Testis (tissue), 2 donors: ENCODE measurements at regions not wholly inside any gene's neighbourhood (a gene's known extent, or its start where the extent isn't known, plus 50 kb on each side); places are given as distances from the start of the nearest gene placed in this dataset.

Source experiments
- DNase-seq: peaks from one replicate; pipeline ENCODE4 v3.0.0-alpha.2; 2019
- H3K27ac ChIP-seq, 2 donors: fragments of 200-600 bp; sonication (generic); one replicate each; pipeline ENCODE4 v1.5.1; 2019
- H3K27me3 ChIP-seq: fragments of 200-600 bp; sonication (generic); one replicate; pipeline ENCODE4 v1.5.1; 2019
- H3K36me3 ChIP-seq: fragments of 200-600 bp; sonication (generic); one replicate; pipeline ENCODE4 v1.5.1; 2017; ENCODE audit warnings: low read depth; ENCODE audit errors: missing control alignments
- H3K4me1 ChIP-seq: fragments of 200-600 bp; sonication (generic); one replicate; pipeline ENCODE4 v1.5.1; 2019
- H3K4me3 ChIP-seq, 2 donors: fragments of 200-600 bp; sonication (generic); one replicate each; pipeline ENCODE4 v1.5.1; 2017 to 2019
- H3K9me3 ChIP-seq: fragments of 200-600 bp; sonication (generic); one replicate; pipeline ENCODE4 v1.5.1; 2017
- POLR2A ChIP-seq: fragments of 450-650 bp; IDR thresholded peaks from one replicate; pipeline ENCODE4 v1.6.1; 2017; ENCODE audit warnings: antibody characterized with exemption, mild to moderate bottlenecking, moderate library complexity
- WGBS, 2 donors: methylation state at CpG; one replicate each; pipeline ENCODE4 v1.1.5; 2018; 5-methylcytosine and 5-hydroxymethylcytosine counted together
- intact Hi-C: fragments of 100-400 bp; cut with DNase I; formaldehyde crosslinking; loops from one replicate; pipeline ENCODE4 v1.15.1; 2023; ENCODE audit warnings: low total_unique reads
- TF ChIP-seq, protein P1 (sequence below), 3 experiments: fragments of 450-650 bp in 2 of 3; fragments of 200-600 bp in 1 of 3; sonication (generic) in 1 of 3; IDR thresholded peaks; one replicate each; pipeline ENCODE4 v1.5.1; 2016 to 2019; ENCODE audit warnings: antibody characterized with exemption in 3 of 3, mild to moderate bottlenecking in 2 of 3, moderate library complexity in 1 of 3

DNA sequence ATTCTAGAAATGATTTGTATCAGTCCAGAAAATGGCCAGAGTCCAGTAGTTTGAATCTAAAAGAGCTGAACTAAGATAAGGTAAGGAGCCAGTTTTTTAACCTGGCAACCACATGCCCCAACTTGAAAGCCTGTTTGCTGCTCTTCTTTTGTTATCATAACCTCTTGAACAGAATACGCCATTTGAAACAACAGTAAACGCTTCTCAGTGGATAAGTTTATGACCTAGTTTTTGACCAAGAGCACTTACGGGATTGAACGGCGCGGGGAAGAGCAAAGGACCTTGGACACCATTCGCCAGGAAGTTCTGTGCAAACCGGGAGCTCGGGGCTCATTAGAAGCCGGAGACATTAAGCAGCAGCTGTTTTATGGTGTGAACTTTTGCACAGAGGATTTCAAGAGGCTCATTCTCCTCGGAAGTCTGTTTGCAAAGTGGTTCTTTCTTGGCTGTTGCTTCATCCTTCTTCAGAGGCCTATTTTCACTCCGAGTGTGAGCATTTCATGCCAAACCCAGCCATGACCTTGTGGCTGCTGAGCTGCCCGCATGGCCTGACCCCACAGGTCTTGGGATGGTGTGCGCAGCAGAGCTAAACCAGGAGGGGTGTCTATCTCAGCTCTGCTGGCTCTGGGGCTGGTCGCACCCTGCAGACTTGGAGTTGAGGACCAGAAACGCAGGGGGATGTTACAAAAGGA is 215.1 kb downstream of the SOX4 start:
- TF ChIP-seq, protein P1, sequence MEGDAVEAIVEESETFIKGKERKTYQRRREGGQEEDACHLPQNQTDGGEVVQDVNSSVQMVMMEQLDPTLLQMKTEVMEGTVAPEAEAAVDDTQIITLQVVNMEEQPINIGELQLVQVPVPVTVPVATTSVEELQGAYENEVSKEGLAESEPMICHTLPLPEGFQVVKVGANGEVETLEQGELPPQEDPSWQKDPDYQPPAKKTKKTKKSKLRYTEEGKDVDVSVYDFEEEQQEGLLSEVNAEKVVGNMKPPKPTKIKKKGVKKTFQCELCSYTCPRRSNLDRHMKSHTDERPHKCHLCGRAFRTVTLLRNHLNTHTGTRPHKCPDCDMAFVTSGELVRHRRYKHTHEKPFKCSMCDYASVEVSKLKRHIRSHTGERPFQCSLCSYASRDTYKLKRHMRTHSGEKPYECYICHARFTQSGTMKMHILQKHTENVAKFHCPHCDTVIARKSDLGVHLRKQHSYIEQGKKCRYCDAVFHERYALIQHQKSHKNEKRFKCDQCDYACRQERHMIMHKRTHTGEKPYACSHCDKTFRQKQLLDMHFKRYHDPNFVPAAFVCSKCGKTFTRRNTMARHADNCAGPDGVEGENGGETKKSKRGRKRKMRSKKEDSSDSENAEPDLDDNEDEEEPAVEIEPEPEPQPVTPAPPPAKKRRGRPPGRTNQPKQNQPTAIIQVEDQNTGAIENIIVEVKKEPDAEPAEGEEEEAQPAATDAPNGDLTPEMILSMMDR (IDR thresholded peaks at IDR 0.05) = no peak
- no peak for TF ChIP-seq POLR2A
- intact Hi-C loops = no loop called here

DNA sequence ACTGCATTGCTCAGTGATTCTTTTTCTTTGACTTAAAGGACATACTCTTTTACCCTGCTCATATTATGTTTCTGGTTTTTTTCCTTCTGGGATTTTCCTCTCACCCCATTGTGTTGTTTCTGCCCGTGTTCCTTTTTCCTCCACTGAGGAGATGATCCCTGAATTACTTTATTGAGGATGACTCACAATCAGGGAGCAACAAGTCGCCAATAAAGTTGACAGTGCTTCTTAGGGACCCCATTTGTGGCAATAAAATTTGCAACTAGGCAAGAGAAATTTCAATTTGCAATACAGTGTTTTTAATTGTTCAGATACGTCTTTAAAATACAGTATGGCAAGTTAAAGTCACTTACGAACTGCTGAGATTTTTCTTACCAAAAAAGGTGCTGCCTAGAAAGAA is 217.9 kb downstream of the SOX4 start:
- Histone ChIP-seq H3K27ac (no peak overlapping the region), H3K36me3 (no peaks in the 10 kb centered on the region), H3K4me3 (no peak overlapping the region), H3K4me1 (peaks cover 10% of the 10 kb centered on the region), H3K27me3 (no peaks in the 10 kb centered on the region), H3K9me3 (no peaks in the 10 kb centered on the region)
- 90 to 92% methylated on average over 4 of the region's 4 CpGs for WGBS, 2 donors
- TF ChIP-seq, protein P1 (IDR thresholded peaks at IDR 0.05) = no peak
- no peak for TF ChIP-seq POLR2A
- intact Hi-C loops = no loop called here
- no peak for DNase-seq

More for the DNA sequence above, 215.1 kb downstream of the SOX4 start:
- Histone ChIP-seq H3K27ac (peak overlapping the region; percentile 29 to 31), H3K36me3 (no peaks in the 10 kb centered on the region), H3K4me1 (peaks cover 10% of the 10 kb centered on the region), H3K9me3 (no peaks in the 10 kb centered on the region), H3K4me3 (no peak overlapping the region), H3K27me3 (no peaks in the 10 kb centered on the region)
- WGBS, 2 donors = 29 to 44% methylated on average over 15 to 16 of the region's 16 CpGs
- DNase-seq = peak; percentile 64

DNA sequence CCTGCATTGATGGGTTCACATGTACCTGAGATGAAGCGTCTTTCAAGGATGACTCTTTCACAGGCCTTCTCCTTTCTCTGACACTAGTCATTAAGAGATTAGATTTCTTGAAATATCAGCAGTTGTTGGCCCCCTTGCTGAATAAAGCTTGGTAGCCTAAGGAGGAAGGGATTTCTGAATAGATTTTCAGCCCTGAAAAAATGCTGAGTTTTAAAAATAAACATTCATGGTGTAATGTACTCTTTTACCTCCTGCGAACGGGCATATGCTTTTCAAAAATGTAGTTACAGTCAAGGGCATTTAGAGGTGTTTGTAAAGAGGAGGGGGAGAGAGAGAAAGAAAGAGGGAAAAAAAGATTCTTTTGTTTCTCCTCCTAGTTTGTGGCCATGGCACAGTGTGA is 222.7 kb downstream of the SOX4 start:
- H3K27ac ChIP-seq = no peak overlapping the region
- H3K9me3 ChIP-seq = no peaks in the 10 kb centered on the region
- DNase-seq = no peak
- no peaks in the 10 kb centered on the region for H3K27me3 ChIP-seq
- TF ChIP-seq, protein P1 (IDR thresholded peaks at IDR 0.05) = no peak
- TF ChIP-seq POLR2A = no peak
- no peaks in the 10 kb centered on the region for H3K36me3 ChIP-seq
- no peak overlapping the region for H3K4me3 ChIP-seq
- intact Hi-C loops = no loop called here
- 66 to 73% methylated on average over 3 of the region's 3 CpGs for WGBS, 2 donors
- H3K4me1 ChIP-seq = no peaks in the 10 kb centered on the region

DNA sequence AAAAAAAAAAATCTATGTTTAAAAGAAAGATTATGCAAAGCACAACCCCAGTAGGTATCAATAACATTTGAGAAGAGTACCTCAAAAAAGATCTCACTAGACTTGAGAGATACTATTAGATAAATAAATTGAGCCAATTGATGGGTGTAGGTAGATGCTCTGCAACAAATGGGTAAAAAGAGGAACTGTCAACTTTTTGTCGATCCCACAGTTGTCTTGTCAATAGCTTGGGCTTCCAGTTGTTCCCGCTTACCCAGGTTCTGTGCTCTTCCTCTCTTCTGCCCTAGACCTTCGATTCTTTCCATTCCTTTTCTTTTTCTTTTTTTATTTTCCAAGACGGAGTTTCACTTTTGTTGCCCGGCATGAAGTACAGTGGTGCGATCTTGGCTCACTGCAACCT is 226.9 kb downstream of the SOX4 start:
- Histone ChIP-seq H3K36me3 (no peaks in the 10 kb centered on the region), H3K4me1 (no peaks in the 10 kb centered on the region), H3K4me3 (no peak overlapping the region), H3K27me3 (no peaks in the 10 kb centered on the region), H3K9me3 (no peaks in the 10 kb centered on the region), H3K27ac (no peak overlapping the region)
- no peak for DNase-seq
- intact Hi-C loops = no loop called here
- TF ChIP-seq, protein P1 (IDR thresholded peaks at IDR 0.05) = no peak
- no peak for TF ChIP-seq POLR2A
- 86 to 94% methylated on average over 6 of the region's 6 CpGs for WGBS, 2 donors

DNA sequence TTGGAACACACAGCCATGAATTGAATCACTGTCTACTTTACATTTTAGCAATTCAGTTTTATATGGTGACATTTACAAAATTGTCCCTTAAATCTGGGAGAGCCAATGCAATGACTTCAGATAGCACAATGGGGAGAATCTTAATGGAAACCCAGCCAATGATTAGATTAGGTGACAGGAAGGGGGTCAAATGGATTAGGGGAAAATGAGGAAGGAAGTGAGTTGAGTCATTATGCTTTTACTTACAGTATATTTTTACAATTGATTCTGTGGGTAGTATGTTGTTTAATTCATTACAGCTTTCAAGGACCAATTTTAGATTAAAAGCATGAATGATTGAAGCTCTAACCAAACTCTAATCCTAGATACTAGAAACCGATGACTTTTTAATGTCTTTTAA is 229.8 kb downstream of the SOX4 start:
- Histone ChIP-seq H3K9me3 (no peaks in the 10 kb centered on the region), H3K4me1 (no peaks in the 10 kb centered on the region), H3K27me3 (no peaks in the 10 kb centered on the region), H3K4me3 (no peak overlapping the region), H3K27ac (no peak overlapping the region), H3K36me3 (no peaks in the 10 kb centered on the region)
- intact Hi-C loops = no loop called here
- TF ChIP-seq, protein P1 (IDR thresholded peaks at IDR 0.05) = no peak
- TF ChIP-seq POLR2A = no peak
- WGBS, 2 donors = 80 to 88% methylated on average over 1 of the region's 1 CpG
- DNase-seq = no peak
